ENCODE measurements at regions not wholly inside any gene's neighbourhood (a gene's known extent, or its start where the extent isn't known, plus 50 kb on each side); places are given as distances from the start of the nearest gene placed in this dataset.

DNA sequence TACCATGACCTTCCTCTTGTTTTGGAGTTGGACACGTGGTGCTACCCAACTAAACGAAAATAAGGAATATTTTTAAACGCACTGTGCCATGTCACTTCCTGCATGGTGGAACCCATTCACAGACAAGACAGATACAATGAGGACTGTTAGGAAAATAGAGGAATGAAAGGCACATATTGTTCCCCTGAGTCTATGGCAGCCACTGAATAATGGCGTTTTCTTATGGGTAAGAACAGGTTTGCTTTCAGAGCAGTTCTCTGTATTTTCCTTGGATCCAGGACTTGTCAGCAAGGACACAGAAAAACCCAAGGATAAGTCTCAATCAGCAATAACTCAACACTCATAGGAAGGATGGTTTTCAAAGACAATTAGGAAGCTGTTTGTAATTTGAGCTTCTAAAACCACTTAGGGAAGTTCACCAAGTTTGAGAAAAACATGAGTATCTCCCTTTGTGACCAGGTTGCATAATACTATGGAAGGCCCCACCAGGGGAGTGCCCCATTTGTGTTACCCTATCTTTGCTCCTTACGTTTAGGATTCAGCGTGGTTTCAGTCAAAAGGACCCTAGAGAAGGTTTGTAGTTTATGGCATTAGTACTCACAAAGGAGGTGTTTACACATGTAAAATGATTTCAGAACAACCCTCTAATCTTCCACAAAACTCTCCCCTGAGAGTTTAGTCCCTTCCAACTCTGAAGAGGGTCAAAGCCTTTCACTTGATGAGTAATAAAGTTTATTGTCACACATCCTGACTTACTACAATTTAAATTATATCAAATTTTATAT lies 487.2 kb upstream of the ATP11B start:
- H2AFZ ChIP-seq (ENCODE audit: low read depth, low read length) = no peak overlapping the region
- H3K27me3 ChIP-seq (ENCODE audit: insufficient read depth, low read length) = no peaks in the 10 kb centered on the region
- no peaks in the 10 kb centered on the region for H3K4me1 ChIP-seq (ENCODE audit: insufficient read depth, low read length)
- Mint-ChIP-seq H3K36me3 (ENCODE audit: low read depth, unreplicated experiment) (no peaks in the 10 kb centered on the region), H3K27ac (ENCODE audit: unreplicated experiment) (no peak overlapping the region), H3K4me1 (ENCODE audit: low read depth, unreplicated experiment) (peaks cover 5% of the 10 kb centered on the region), H3K4me3 (ENCODE audit: unreplicated experiment) (no peak overlapping the region), H3K27me3 (ENCODE audit: low read depth, unreplicated experiment) (no peaks in the 10 kb centered on the region), H3K9me3 (ENCODE audit: unreplicated experiment) (no peaks in the 10 kb centered on the region)
- H3K27ac ChIP-seq (ENCODE audit: low read depth, low read length) = no peak overlapping the region
- H3K79me2 ChIP-seq (ENCODE audit: insufficient read depth, low read length) = no peaks in the 10 kb centered on the region
- TF ChIP-seq EZH2 (IDR thresholded peaks at IDR 0.05; ENCODE audit: insufficient read depth, low read length) (no peak), CTCF (IDR thresholded peaks at IDR 0.05; ENCODE audit: insufficient read depth, low read depth, low read length) (no peak)
- DNase-seq (ENCODE audit: low read depth) (no peak), FAIRE-seq (no peak)
- no peak overlapping the region for H3K9ac ChIP-seq (ENCODE audit: low read length)
- H4K20me1 ChIP-seq (ENCODE audit: insufficient read depth, low read length) = no peaks in the 10 kb centered on the region
- H3K9me3 ChIP-seq (ENCODE audit: insufficient read depth, low read depth, low read length) = no peaks in the 10 kb centered on the region
- H3K4me2 ChIP-seq (ENCODE audit: low read length) = no peak overlapping the region
- H3K4me3 ChIP-seq (ENCODE audit: insufficient read depth, low read depth, low read length) = no peak overlapping the region
- H3K36me3 ChIP-seq (ENCODE audit: insufficient read depth, low read length) = no peaks in the 10 kb centered on the region

DNA sequence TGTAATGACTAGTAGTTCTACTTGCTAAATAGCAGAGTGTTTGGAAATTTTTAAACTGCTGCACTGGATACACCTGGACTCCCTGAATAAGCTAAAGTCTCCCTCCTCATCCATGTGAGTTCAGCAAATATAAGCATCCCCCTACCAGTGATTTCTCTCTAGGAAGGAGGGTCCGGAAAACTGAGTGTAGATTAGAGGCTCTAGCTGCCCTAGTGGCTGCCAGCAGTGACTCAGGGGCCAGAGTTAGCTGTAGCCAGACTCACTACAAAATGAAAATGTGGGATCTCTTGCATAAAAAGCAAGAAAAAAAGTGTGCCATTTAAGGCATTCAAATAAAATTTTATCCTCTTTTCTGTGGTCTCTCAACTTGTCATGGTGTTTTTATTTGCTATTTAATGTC lies 485.0 kb upstream of the ATP11B start:
- DNase-seq (ENCODE audit: low read depth) = no peak
- Mint-ChIP-seq H3K4me1 (ENCODE audit: low read depth, unreplicated experiment) (peaks cover 5% of the 10 kb centered on the region), H3K36me3 (ENCODE audit: low read depth, unreplicated experiment) (no peaks in the 10 kb centered on the region), H3K4me3 (ENCODE audit: unreplicated experiment) (no peak overlapping the region), H3K9me3 (ENCODE audit: unreplicated experiment) (peaks cover 4% of the 10 kb centered on the region), H3K27ac (ENCODE audit: unreplicated experiment) (no peak overlapping the region), H3K27me3 (ENCODE audit: low read depth, unreplicated experiment) (no peaks in the 10 kb centered on the region)
- no peak for FAIRE-seq
- H3K4me2 ChIP-seq (ENCODE audit: low read length) = no peak overlapping the region
- no peak overlapping the region for H2AFZ ChIP-seq (ENCODE audit: low read depth, low read length)
- no peak overlapping the region for H3K4me3 ChIP-seq (ENCODE audit: insufficient read depth, low read depth, low read length)
- H4K20me1 ChIP-seq (ENCODE audit: insufficient read depth, low read length) = no peaks in the 10 kb centered on the region
- H3K27ac ChIP-seq (ENCODE audit: low read depth, low read length) = no peak overlapping the region
- no peaks in the 10 kb centered on the region for H3K27me3 ChIP-seq (ENCODE audit: insufficient read depth, low read length)
- no peaks in the 10 kb centered on the region for H3K36me3 ChIP-seq (ENCODE audit: insufficient read depth, low read length)
- H3K79me2 ChIP-seq (ENCODE audit: insufficient read depth, low read length) = no peaks in the 10 kb centered on the region
- H3K4me1 ChIP-seq (ENCODE audit: insufficient read depth, low read length) = no peaks in the 10 kb centered on the region
- H3K9ac ChIP-seq (ENCODE audit: low read length) = no peak overlapping the region
- TF ChIP-seq EZH2 (IDR thresholded peaks at IDR 0.05; ENCODE audit: insufficient read depth, low read length) (no peak), CTCF (IDR thresholded peaks at IDR 0.05; ENCODE audit: insufficient read depth, low read depth, low read length) (no peak)
- H3K9me3 ChIP-seq (ENCODE audit: insufficient read depth, low read depth, low read length) = no peaks in the 10 kb centered on the region

GRCh38 chr3:182309120-182309519 lies 484.2 kb upstream of the ATP11B start:
- Histone ChIP-seq H3K27ac (ENCODE audit: low read depth, low read length) (no peak overlapping the region), H3K4me2 (ENCODE audit: low read length) (no peak overlapping the region), H4K20me1 (ENCODE audit: insufficient read depth, low read length) (no peaks in the 10 kb centered on the region), H2AFZ (ENCODE audit: low read depth, low read length) (no peak overlapping the region), H3K79me2 (ENCODE audit: insufficient read depth, low read length) (no peaks in the 10 kb centered on the region), H3K9ac (ENCODE audit: low read length) (no peak overlapping the region), H3K4me1 (ENCODE audit: insufficient read depth, low read length) (no peaks in the 10 kb centered on the region), H3K36me3 (ENCODE audit: insufficient read depth, low read length) (no peaks in the 10 kb centered on the region), H3K4me3 (ENCODE audit: insufficient read depth, low read depth, low read length) (no peak overlapping the region), H3K9me3 (ENCODE audit: insufficient read depth, low read depth, low read length) (no peaks in the 10 kb centered on the region), H3K27me3 (ENCODE audit: insufficient read depth, low read length) (no peaks in the 10 kb centered on the region)
- Mint-ChIP-seq H3K27me3 (ENCODE audit: low read depth, unreplicated experiment) (no peaks in the 10 kb centered on the region), H3K27ac (ENCODE audit: unreplicated experiment) (no peak overlapping the region), H3K4me1 (ENCODE audit: low read depth, unreplicated experiment) (peaks cover 5% of the 10 kb centered on the region), H3K4me3 (ENCODE audit: unreplicated experiment) (no peak overlapping the region), H3K36me3 (ENCODE audit: low read depth, unreplicated experiment) (no peaks in the 10 kb centered on the region), H3K9me3 (ENCODE audit: unreplicated experiment) (peaks cover 8% of the 10 kb centered on the region)
- TF ChIP-seq EZH2 (IDR thresholded peaks at IDR 0.05; ENCODE audit: insufficient read depth, low read length) (no peak), CTCF (IDR thresholded peaks at IDR 0.05; ENCODE audit: insufficient read depth, low read depth, low read length) (no peak)
- DNase-seq (ENCODE audit: low read depth) (peak; percentile 30), FAIRE-seq (no peak)

Data from astrocyte (in vitro differentiated cells and primary cell).